Epidermal melanocyte (primary cell): ENCODE measurements at regions not wholly inside any gene's neighbourhood (a gene's known extent, or its start where the extent isn't known, plus 50 kb on each side); places are given as distances from the start of the nearest gene placed in this dataset.

Experiments used
- DNase-seq: peaks from one replicate; pipeline ENCODE4 v3.0.0; 2011; ENCODE audit warnings: low spot score; ENCODE audit not compliant: insufficient read length

GRCh38 chr18:69328086-69328485 is 72.6 kb upstream of the DOK6 start:
- no peak for DNase-seq

GRCh38 chr18:69330385-69331005 is 70.2 kb upstream of the DOK6 start:
- no peak for DNase-seq

GRCh38 chr18:69349912-69350597 is 50.6 kb upstream of the DOK6 start:
- no peak for DNase-seq
